ENCODE measurements at regions not wholly inside any gene's neighbourhood (a gene's known extent, or its start where the extent isn't known, plus 50 kb on each side); places are given as distances from the start of the nearest gene placed in this dataset.

DNA sequence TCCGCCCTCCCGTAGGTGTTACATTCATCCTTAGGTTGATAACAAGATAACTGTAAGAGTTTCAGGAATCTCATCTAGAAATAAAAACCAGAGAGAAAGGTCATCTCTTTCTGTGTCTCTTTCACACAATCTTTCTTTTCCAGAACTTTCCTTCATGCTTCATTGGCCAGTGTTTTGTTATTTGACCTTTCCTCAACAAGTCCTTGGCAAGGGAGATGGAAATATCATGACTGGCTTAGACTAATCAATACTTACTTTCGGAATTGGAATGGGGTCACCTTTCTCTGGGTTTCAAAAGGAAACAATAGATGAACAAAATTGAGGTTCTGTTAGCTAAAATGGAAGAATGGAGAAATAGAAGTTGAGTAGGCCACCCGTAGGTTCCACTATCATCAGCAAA is 72.9 kb upstream of the PPP2R5A start:
- CTCF ChIA-PET: no interaction called here
- Mint-ChIP-seq H3K27me3 (peaks cover 14% of the 10 kb centered on the region), H3K27ac (no peak overlapping the region), H3K9me3 (no peaks in the 10 kb centered on the region), H3K4me3 (no peak overlapping the region), H3K4me1 (no peaks in the 10 kb centered on the region), H3K36me3 (ENCODE audit: low read depth) (no peaks in the 10 kb centered on the region)
- ATAC-seq (ENCODE audit: low read depth) (no peak), DNase-seq (no peak)
- intact Hi-C loops (cut with micrococcal nuclease): no loop called here
- POLR2A ChIA-PET: no interaction called here
- TF ChIP-seq, protein P1, sequence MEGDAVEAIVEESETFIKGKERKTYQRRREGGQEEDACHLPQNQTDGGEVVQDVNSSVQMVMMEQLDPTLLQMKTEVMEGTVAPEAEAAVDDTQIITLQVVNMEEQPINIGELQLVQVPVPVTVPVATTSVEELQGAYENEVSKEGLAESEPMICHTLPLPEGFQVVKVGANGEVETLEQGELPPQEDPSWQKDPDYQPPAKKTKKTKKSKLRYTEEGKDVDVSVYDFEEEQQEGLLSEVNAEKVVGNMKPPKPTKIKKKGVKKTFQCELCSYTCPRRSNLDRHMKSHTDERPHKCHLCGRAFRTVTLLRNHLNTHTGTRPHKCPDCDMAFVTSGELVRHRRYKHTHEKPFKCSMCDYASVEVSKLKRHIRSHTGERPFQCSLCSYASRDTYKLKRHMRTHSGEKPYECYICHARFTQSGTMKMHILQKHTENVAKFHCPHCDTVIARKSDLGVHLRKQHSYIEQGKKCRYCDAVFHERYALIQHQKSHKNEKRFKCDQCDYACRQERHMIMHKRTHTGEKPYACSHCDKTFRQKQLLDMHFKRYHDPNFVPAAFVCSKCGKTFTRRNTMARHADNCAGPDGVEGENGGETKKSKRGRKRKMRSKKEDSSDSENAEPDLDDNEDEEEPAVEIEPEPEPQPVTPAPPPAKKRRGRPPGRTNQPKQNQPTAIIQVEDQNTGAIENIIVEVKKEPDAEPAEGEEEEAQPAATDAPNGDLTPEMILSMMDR (IDR thresholded peaks at IDR 0.05): no peak

DNA sequence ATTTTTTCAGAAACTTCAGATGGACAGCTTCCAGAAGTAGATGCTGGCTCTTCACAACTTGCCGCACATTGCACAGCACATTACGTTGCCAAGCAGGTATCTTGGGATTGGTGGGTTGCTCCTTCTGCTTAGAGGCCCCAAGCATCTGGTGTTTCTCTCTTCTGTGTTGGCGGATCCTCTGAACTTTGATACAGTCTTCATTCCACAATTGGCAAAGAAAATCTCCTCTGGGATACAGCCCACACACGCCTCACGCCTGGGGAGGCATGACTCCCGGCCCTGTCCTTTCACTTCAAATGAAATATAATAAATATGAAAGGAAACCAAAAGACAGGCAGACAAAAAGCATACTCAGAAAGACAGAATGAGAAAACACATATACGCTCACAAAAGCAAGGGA is 72.3 kb upstream of the PPP2R5A start:
- TF ChIP-seq, protein P1 (IDR thresholded peaks at IDR 0.05): no peak
- POLR2A ChIA-PET: no interaction called here
- Mint-ChIP-seq H3K36me3 (ENCODE audit: low read depth) (no peaks in the 10 kb centered on the region), H3K4me3 (no peak overlapping the region), H3K27me3 (peaks cover 11% of the 10 kb centered on the region), H3K9me3 (no peaks in the 10 kb centered on the region), H3K27ac (no peak overlapping the region), H3K4me1 (no peaks in the 10 kb centered on the region)
- intact Hi-C loops (cut with micrococcal nuclease): no loop called here
- DNase-seq (no peak), ATAC-seq (ENCODE audit: low read depth) (no peak)
- CTCF ChIA-PET: no interaction called here

DNA sequence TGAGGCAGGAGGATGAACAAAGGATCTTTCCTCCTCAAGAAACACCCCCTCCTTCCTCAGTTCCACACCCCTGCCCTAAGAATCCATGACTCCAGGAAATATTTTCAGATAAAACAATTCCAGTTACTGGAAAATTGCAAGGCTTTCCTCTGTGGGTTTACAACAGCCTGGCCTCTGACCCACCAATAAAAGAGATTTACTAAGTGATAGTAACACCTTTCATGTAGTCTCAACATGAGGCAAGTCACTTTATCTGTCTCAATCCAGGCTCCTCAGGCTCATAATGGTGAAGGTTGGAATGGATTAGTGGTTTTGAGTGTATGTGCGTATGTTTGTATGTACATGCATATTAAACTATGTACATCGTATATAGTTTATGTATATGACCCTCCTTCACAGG is 71.4 kb upstream of the PPP2R5A start:
- Mint-ChIP-seq H3K4me1 (peaks cover 4% of the 10 kb centered on the region), H3K9me3 (no peaks in the 10 kb centered on the region), H3K27ac (no peak overlapping the region), H3K27me3 (peaks cover 11% of the 10 kb centered on the region), H3K4me3 (no peak overlapping the region), H3K36me3 (ENCODE audit: low read depth) (no peaks in the 10 kb centered on the region)
- TF ChIP-seq, protein P1 (IDR thresholded peaks at IDR 0.05): no peak
- intact Hi-C loops (cut with micrococcal nuclease): no loop called here
- ATAC-seq (ENCODE audit: low read depth) (no peak), DNase-seq (no peak)
- ChIA-PET CTCF (no interaction called here), POLR2A (interaction anchor here (0.6 kb wide), 1 partner anchor 264 kb away, joined by 3 read pairs; no protein-coding TSS in a partner anchor)

DNA sequence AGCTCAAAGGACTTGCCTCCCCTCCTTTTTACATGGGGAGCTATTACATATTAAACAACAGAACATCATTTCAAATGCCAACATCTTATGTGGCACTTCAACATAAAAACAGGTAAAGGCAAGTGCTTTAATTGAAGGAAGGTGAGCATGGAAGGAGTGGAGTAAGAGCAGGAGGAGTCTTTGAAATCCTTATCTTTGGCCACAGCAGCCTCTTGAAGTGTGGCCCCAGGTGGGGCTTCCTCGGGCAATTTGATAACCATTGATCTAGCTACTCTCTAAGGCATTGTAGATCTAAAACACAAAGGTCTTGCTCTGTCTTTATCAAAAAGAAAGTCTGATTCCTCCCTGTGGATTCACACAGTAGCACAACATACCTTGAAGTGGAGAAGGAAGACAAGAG is 70.9 kb upstream of the PPP2R5A start:
- H3K27ac Mint-ChIP-seq: no peak overlapping the region
- intact Hi-C loops (cut with micrococcal nuclease): no loop called here

DNA sequence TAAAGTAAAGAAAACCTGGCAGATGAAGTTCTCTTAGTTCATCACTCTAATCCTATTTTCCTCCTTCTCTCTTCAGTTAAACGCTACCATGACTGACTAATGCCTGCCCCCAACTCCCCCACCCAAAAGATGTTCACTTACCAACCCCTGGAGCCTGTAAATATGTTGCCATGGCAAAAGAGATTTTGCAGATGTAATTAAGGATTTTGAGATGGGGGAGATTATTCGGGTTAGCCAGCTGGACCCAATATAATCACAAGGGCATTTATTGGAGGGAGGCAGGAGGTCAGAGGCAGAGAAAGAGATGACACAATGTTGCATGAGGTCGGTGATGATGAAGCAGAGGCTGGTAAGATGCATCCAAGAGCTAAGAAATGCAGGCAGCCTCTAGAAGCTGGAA is 69.3 kb upstream of the PPP2R5A start:
- ChIA-PET CTCF (no interaction called here), POLR2A (no interaction called here)
- H3K27ac Mint-ChIP-seq: no peak overlapping the region
- peaks cover 11% of the 10 kb centered on the region for H3K27me3 Mint-ChIP-seq
- TF ChIP-seq, protein P1 (IDR thresholded peaks at IDR 0.05): no peak
- no peaks in the 10 kb centered on the region for H3K9me3 Mint-ChIP-seq
- ATAC-seq (ENCODE audit: low read depth) (no peak), DNase-seq (no peak)
- no peak overlapping the region for H3K4me3 Mint-ChIP-seq
- H3K36me3 Mint-ChIP-seq (ENCODE audit: low read depth): no peaks in the 10 kb centered on the region
- peaks cover 10% of the 10 kb centered on the region for H3K4me1 Mint-ChIP-seq
- intact Hi-C loops (cut with micrococcal nuclease): no loop called here

More for the DNA sequence above, 70.9 kb upstream of the PPP2R5A start:
- DNase-seq (no peak), ATAC-seq (ENCODE audit: low read depth) (no peak)
- POLR2A ChIA-PET: interaction anchor here (0.6 kb wide), 1 partner anchor 263 kb away, joined by 3 read pairs; no protein-coding TSS in a partner anchor
- TF ChIP-seq, protein P1 (IDR thresholded peaks at IDR 0.05): no peak
- Mint-ChIP-seq H3K27me3 (peaks cover 11% of the 10 kb centered on the region), H3K4me3 (no peak overlapping the region), H3K36me3 (ENCODE audit: low read depth) (no peaks in the 10 kb centered on the region), H3K4me1 (peaks cover 10% of the 10 kb centered on the region), H3K9me3 (no peaks in the 10 kb centered on the region)
- CTCF ChIA-PET: no interaction called here
